ENCODE measurements at regions not wholly inside any gene's neighbourhood (a gene's known extent, or its start where the extent isn't known, plus 50 kb on each side); places are given as distances from the start of the nearest gene placed in this dataset.
"Not testable (repeated sequence)": the region's sequence is repeated elsewhere in the genome, so short reads cannot be mapped to it uniquely, and the experiment has no call there.

DNA sequence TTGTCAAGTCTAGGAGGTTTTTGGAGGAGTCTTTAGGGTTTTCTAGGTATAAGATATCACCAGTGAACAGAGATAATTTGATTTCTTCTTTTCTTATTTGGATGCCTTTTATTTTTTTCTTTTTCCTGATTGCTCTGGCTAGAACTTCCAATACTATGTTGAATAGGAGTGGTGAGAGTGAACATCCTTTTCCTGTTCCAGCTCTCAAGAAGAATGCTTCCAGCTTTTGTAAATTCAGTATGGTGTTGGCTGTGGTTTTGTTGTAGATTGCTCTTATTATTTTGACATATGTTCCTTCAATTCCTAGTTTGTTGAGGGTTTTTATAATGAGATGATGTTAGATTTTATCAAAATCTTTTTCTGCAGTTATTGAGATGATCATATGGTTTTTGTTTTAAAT, 165.6 kb upstream of the WDFY3 start:
- Histone ChIP-seq H3K4me1 (no peaks in the 10 kb centered on the region), H3K9me3 (no peaks in the 10 kb centered on the region), H3K36me3 (no peaks in the 10 kb centered on the region), H3K4me3 (no peak overlapping the region), H3K27me3 (no peaks in the 10 kb centered on the region), H3K27ac (no peak overlapping the region)
- DNase-seq (no peak), ATAC-seq (no peak)
- TF ChIP-seq POLR2A (IDR thresholded peaks at IDR 0.05): no peak
- TF ChIP-seq, protein P1, sequence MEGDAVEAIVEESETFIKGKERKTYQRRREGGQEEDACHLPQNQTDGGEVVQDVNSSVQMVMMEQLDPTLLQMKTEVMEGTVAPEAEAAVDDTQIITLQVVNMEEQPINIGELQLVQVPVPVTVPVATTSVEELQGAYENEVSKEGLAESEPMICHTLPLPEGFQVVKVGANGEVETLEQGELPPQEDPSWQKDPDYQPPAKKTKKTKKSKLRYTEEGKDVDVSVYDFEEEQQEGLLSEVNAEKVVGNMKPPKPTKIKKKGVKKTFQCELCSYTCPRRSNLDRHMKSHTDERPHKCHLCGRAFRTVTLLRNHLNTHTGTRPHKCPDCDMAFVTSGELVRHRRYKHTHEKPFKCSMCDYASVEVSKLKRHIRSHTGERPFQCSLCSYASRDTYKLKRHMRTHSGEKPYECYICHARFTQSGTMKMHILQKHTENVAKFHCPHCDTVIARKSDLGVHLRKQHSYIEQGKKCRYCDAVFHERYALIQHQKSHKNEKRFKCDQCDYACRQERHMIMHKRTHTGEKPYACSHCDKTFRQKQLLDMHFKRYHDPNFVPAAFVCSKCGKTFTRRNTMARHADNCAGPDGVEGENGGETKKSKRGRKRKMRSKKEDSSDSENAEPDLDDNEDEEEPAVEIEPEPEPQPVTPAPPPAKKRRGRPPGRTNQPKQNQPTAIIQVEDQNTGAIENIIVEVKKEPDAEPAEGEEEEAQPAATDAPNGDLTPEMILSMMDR (IDR thresholded peaks at IDR 0.05): no peak
- intact Hi-C loops (cut with DNase I): no loop called here

DNA sequence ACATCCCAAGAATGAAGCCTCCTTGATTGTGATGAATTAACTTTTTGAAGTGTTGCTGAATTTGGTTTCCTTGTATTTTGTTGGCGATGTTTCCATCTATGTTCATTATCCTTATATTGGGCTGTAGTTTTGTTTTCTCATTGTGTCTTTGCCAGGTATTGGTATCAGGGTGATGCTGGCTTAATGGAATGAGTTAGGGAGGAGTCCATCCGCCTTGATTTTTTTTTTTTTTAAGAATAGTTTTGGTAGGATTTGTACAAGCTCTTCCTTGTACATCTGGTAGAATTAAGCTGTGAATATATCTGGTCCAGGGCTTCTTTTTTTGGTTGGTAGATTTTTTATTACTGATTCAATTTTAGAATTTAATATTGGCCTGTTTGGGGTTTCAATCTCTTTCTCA, 166.1 kb upstream of the WDFY3 start:
- no peak overlapping the region for H3K4me3 ChIP-seq
- no peak overlapping the region for H3K27ac ChIP-seq
- H3K4me1 ChIP-seq: no peaks in the 10 kb centered on the region
- 57% methylated on average over 2 of the region's 2 CpGs for whole genome bisulfite sequencing (ENCODE audit: insufficient coverage, low coverage, low lambda C conversion rate, missing lambda C conversion rate)
- intact Hi-C loops (cut with DNase I): no loop called here
- TF ChIP-seq POLR2A (IDR thresholded peaks at IDR 0.05): no peak
- TF ChIP-seq, protein P1 (IDR thresholded peaks at IDR 0.05): no peak
- no peak for DNase-seq
- no peaks in the 10 kb centered on the region for H3K9me3 ChIP-seq
- ATAC-seq: no peak
- no peaks in the 10 kb centered on the region for H3K27me3 ChIP-seq
- H3K36me3 ChIP-seq: no peaks in the 10 kb centered on the region

DNA sequence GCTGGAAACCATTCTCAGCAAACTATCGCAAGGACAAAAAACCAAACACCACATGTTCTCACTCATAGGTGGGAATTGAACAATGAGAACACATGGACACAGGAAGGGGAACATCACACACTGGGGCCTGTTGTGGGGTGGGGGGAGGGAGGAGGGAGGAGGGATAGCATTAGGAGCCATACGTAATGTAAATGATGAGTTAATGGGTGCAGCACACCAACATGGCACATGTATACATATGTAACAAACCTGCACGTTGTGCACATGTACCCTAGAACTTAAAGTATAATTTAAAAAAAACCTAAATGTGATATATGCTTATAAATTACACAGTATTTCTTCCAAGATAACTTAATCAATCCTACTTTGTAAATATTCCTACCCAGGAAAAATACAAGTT, 173.3 kb upstream of the WDFY3 start:
- intact Hi-C loops (cut with DNase I); H3K4me1 ChIP-seq; DNase-seq; H3K27me3 ChIP-seq; H3K9me3 ChIP-seq; H3K27ac ChIP-seq; H3K4me3 ChIP-seq; ATAC-seq; H3K36me3 ChIP-seq: not testable (repeated sequence)
- 65% methylated on average over 3 of the region's 3 CpGs for WGBS (ENCODE audit: insufficient coverage, low coverage, low lambda C conversion rate, missing lambda C conversion rate)

DNA sequence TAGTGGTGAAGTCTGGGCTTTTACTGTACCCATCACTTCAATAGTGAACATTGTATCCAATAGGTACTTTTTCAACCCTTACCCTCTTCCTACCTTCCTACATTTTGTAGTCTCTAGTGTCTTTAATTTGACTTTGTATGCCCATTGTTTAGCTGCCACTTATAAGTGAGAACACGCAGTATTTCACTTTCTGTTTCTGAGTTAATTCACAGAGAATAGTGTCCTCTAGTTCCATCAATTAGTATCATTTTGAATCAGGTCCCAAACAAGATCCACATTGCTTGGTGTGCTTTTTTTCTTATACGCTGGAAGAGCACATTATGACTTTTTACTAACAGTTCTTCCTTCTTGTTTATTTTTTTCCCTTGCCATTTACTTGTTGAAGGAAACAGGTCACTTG, 176.0 kb upstream of the WDFY3 start:
- no peaks in the 10 kb centered on the region for H3K27me3 ChIP-seq
- no peaks in the 10 kb centered on the region for H3K36me3 ChIP-seq
- 41% methylated on average over 2 of the region's 2 CpGs for WGBS (ENCODE audit: insufficient coverage, low coverage, low lambda C conversion rate, missing lambda C conversion rate)
- no peak for ATAC-seq
- H3K9me3 ChIP-seq: no peaks in the 10 kb centered on the region
- H3K4me3 ChIP-seq: no peak overlapping the region
- no peaks in the 10 kb centered on the region for H3K4me1 ChIP-seq
- no peak overlapping the region for H3K27ac ChIP-seq
- TF ChIP-seq POLR2A (IDR thresholded peaks at IDR 0.05): no peak
- TF ChIP-seq, protein P1 (IDR thresholded peaks at IDR 0.05): no peak
- no peak for DNase-seq
- intact Hi-C loops (cut with DNase I): no loop called here

DNA sequence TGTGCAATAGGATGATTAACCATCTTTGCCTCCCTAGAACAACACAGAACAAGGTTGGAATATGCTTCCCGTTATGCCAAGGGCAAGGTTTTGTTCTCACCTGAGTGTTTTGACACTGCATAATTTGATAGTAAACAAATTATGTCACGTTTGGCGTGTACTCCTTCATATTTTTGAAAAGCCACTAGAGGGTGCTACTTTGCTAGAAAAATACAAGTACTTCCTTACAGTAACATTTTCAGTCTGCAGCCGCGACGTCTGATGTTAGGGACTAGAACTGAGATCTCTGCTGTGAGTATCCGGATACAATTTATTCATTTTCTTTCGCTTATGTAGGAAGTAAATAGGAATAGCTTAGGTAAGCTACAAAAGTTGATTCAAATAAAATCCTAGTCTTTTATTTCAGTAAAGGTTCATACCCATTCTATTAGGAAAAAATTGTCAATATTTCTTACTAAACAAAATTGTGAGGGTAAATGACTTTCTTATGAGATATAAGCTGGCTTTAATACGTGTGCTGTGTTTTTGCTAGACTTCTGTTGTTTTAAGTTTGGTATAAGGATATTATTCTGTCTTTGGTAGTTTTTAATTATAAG, 181.1 kb upstream of the WDFY3 start:
- Histone ChIP-seq H3K4me1 (no peaks in the 10 kb centered on the region), H3K9me3 (no peaks in the 10 kb centered on the region), H3K36me3 (no peaks in the 10 kb centered on the region), H3K27ac (no peak overlapping the region), H3K4me3 (no peak overlapping the region), H3K27me3 (no peaks in the 10 kb centered on the region)
- peak; percentile 78 to 88 (median 83) for ATAC-seq
- WGBS (ENCODE audit: insufficient coverage, low coverage, low lambda C conversion rate, missing lambda C conversion rate): 1% methylated on average over 9 of the region's 9 CpGs
- DNase-seq: peak in 1 of 3 donors; percentile 26
- intact Hi-C loops (cut with DNase I): no loop called here
- TF ChIP-seq POLR2A (IDR thresholded peaks at IDR 0.05): no peak
- TF ChIP-seq, protein P1 (IDR thresholded peaks at IDR 0.05): peak; percentile 63 to 74 (median 65)

All from right lobe of liver (tissue), 6 donors.